GM10266 (cell line): ENCODE measurements at regions not wholly inside any gene's neighbourhood (a gene's known extent, or its start where the extent isn't known, plus 50 kb on each side); places are given as distances from the start of the nearest gene placed in this dataset.
"Not testable (repeated sequence)": the region's sequence is repeated elsewhere in the genome, so short reads cannot be mapped to it uniquely, and the experiment has no call there.

Source experiments
- DNase-seq: peaks from one replicate; pipeline ENCODE4 v3.0.0; 2012; ENCODE audit errors: extremely low spot score
- CTCF ChIP-seq: IDR thresholded peaks from 2 replicates; pipeline ENCODE4 v1.5.1; 2012; ENCODE audit warnings: mild to moderate bottlenecking, low read depth; ENCODE audit not compliant: control insufficient read depth, insufficient read depth; ENCODE audit errors: missing control alignments

GRCh38 chr5:117633093-117633492 lies 1058.5 kb upstream of the SEMA6A start:
- no peak for DNase-seq
- TF ChIP-seq CTCF, result no peak

- DNase-seq, result no peak
- no peak for TF ChIP-seq CTCF
These were observed 1049.6 kb upstream of the SEMA6A start for GRCh38 chr5:117624201-117624600.

- DNase-seq, result no peak
- no peak for TF ChIP-seq CTCF
These were observed 1048.6 kb upstream of the SEMA6A start for GRCh38 chr5:117623042-117623805.

- TF ChIP-seq CTCF, result no peak
- DNase-seq, result no peak
These were observed 1047.3 kb upstream of the SEMA6A start for GRCh38 chr5:117621921-117622320.

- DNase-seq, result no peak
- no peak for TF ChIP-seq CTCF
These were observed 1040.6 kb upstream of the SEMA6A start for GRCh38 chr5:117615226-117615625.

GRCh38 chr5:117614408-117614807 lies 1039.8 kb upstream of the SEMA6A start:
- TF ChIP-seq CTCF, result no peak
- no peak for DNase-seq

GRCh38 chr5:117604845-117605244 lies 1030.2 kb upstream of the SEMA6A start:
- DNase-seq, result no peak
- TF ChIP-seq CTCF, result no peak

- DNase-seq, result not testable (repeated sequence)
These were observed 1025.2 kb upstream of the SEMA6A start for GRCh38 chr5:117599811-117600210.
